Type B pancreatic cell (in vitro differentiated cells): ENCODE measurements at regions not wholly inside any gene's neighbourhood (a gene's known extent, or its start where the extent isn't known, plus 50 kb on each side); places are given as distances from the start of the nearest gene placed in this dataset.

Experiments used
- DNase-seq: peaks from one replicate; pipeline ENCODE4 v3.0.0; 2021; ENCODE audit warnings: mixed read lengths; ENCODE audit not compliant: unreplicated experiment; ENCODE audit errors: extremely low spot score
- H3K27ac Mint-ChIP-seq: 2 replicates; pipeline ENCODE4 v1.8.0; 2021; ENCODE audit warnings: mild to moderate bottlenecking, mixed read lengths
- H3K27me3 Mint-ChIP-seq: 2 replicates; pipeline ENCODE4 v1.8.0; 2021; ENCODE audit warnings: mixed read lengths
- H3K36me3 Mint-ChIP-seq: 2 replicates; pipeline ENCODE4 v1.8.0; 2021; ENCODE audit warnings: mixed read lengths
- H3K4me1 Mint-ChIP-seq: one replicate; pipeline ENCODE4 v1.8.0; 2021; ENCODE audit warnings: mixed read lengths; ENCODE audit not compliant: unreplicated experiment
- H3K4me3 Mint-ChIP-seq: 2 replicates; pipeline ENCODE4 v1.8.0; 2021; ENCODE audit warnings: mild to moderate bottlenecking, mixed read lengths
- H3K9me3 Mint-ChIP-seq: 2 replicates; pipeline ENCODE4 v1.8.0; 2021; ENCODE audit warnings: mixed read lengths
- TF ChIP-seq, protein P1 (sequence below): fragments of 200-600 bp; sonication (generic); conservative IDR thresholded peaks from 2 replicates; pipeline ENCODE4 v1.5.0; 2021; ENCODE audit warnings: antibody characterized with exemption, mild to moderate bottlenecking

DNA sequence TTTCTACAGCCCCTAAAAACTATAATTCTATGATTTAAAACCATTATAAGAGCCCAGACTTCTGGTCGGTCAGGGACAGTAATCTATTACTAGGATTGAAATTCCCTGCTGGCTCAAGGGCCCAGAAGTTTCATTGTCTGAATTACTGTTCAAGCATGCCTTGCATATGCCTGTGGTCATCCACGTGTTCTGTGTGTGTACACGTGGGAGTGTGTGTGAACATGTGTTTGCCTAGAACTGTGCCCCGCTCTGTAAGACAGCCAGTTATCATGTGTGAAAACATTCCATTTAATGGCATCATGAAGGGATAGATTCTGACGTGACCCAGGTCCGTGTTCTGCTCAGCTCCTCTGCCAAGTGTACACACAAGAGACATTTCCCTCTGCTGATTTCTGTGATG, 189.3 kb upstream of the NECTIN1 start:
- no peak overlapping the region for H3K4me3 Mint-ChIP-seq
- no peaks in the 10 kb centered on the region for H3K9me3 Mint-ChIP-seq
- peaks cover 5% of the 10 kb centered on the region for H3K4me1 Mint-ChIP-seq
- TF ChIP-seq, protein P1, sequence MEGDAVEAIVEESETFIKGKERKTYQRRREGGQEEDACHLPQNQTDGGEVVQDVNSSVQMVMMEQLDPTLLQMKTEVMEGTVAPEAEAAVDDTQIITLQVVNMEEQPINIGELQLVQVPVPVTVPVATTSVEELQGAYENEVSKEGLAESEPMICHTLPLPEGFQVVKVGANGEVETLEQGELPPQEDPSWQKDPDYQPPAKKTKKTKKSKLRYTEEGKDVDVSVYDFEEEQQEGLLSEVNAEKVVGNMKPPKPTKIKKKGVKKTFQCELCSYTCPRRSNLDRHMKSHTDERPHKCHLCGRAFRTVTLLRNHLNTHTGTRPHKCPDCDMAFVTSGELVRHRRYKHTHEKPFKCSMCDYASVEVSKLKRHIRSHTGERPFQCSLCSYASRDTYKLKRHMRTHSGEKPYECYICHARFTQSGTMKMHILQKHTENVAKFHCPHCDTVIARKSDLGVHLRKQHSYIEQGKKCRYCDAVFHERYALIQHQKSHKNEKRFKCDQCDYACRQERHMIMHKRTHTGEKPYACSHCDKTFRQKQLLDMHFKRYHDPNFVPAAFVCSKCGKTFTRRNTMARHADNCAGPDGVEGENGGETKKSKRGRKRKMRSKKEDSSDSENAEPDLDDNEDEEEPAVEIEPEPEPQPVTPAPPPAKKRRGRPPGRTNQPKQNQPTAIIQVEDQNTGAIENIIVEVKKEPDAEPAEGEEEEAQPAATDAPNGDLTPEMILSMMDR: no peak
- DNase-seq: no peak
- no peaks in the 10 kb centered on the region for H3K36me3 Mint-ChIP-seq
- no peak overlapping the region for H3K27ac Mint-ChIP-seq
- peaks cover 38% of the 10 kb centered on the region for H3K27me3 Mint-ChIP-seq

DNA sequence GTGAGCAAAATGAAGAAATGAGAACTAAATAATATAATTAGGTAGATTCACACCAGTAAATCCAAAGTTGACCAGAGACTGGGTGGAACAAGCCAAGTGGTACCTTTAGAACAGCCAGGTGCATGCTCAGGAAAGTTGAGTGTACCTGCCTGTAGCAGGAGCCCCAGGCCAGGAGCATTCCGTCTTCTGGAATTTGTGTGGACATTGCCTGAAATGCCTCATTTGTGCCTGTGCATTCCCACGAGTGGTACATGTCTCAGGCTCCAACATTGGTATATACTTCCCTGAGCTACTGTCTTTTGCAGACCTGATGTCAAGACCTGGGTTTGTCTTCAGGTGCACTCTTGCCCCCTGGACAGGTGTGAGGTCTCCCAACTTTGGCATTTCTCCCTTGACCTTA, 187.6 kb upstream of the NECTIN1 start:
- Mint-ChIP-seq H3K4me3 (no peak overlapping the region), H3K9me3 (no peaks in the 10 kb centered on the region), H3K4me1 (peaks cover 5% of the 10 kb centered on the region), H3K27me3 (peaks cover 21% of the 10 kb centered on the region), H3K36me3 (no peaks in the 10 kb centered on the region), H3K27ac (no peak overlapping the region)
- DNase-seq: no peak
- TF ChIP-seq, protein P1: no peak

DNA sequence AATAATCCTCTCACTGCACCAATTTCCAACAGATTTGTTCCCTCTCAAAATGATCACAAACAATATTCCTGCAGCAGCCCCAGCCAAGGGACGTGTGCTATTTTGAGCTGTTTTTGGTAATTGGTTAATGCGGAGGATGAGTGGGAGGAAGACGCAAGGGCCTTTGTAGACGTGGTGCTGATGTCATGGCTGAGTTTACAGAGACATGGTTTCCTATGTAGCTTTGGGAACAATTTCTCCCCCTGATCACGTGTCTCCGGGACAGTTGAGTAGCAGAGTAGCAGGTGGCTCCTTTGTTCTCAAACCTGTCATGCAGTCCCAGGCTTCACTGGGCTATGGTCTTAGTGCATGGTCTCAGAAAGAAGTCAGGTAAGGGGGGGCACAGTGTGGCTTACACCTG, 183.2 kb upstream of the NECTIN1 start:
- Mint-ChIP-seq H3K36me3 (no peaks in the 10 kb centered on the region), H3K4me1 (peaks cover 14% of the 10 kb centered on the region), H3K9me3 (no peaks in the 10 kb centered on the region), H3K27me3 (peaks cover 10% of the 10 kb centered on the region), H3K4me3 (no peak overlapping the region), H3K27ac (no peak overlapping the region)
- DNase-seq: no peak
- TF ChIP-seq, protein P1: no peak

DNA sequence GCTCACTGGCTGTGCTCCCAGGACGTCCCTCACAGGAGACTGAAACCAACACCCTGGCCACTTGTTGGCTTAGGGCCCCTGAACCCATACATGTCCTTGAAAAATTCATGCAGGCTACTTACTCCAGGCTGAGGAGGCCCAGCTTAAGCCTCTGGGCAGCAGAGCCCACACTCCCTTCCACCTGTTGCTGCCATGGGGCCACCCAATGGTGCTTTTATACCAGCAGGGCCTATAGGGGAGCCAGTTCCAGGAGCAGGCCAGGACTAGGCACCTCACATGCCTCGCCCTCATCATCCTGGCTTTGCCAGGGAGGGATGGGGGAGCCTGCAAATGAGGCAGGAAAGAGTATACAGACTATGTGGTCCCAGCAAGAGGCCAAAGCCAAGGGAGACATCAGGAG, 181.7 kb upstream of the NECTIN1 start:
- H3K4me1 Mint-ChIP-seq: peaks cover 21% of the 10 kb centered on the region
- DNase-seq: no peak
- no peak overlapping the region for H3K4me3 Mint-ChIP-seq
- no peaks in the 10 kb centered on the region for H3K36me3 Mint-ChIP-seq
- H3K9me3 Mint-ChIP-seq: no peaks in the 10 kb centered on the region
- TF ChIP-seq, protein P1: no peak
- H3K27ac Mint-ChIP-seq: no peak overlapping the region
- peaks cover 7% of the 10 kb centered on the region for H3K27me3 Mint-ChIP-seq

DNA sequence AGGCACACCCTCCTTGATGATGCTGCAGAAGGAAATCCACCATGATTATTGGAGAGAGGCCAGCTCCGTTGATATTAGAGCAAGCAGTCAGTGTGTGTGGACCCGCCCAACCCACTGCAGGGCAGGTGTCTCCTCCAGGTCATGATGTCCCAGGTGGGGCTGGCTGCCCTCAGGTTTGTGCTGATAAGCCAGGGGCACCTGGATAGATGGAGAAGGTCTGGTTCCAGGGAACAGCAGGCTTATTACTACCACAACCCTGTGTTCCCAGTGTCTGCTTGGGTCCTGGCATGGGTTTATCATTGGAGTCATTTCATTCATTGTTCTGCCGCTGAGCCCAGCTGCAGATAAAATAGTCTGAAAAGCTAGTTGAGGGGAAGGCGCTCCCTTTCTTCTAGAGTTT, 181.1 kb upstream of the NECTIN1 start:
- H3K27ac Mint-ChIP-seq: peak overlapping the region; percentile 33
- H3K9me3 Mint-ChIP-seq: no peaks in the 10 kb centered on the region
- TF ChIP-seq, protein P1: no peak
- H3K36me3 Mint-ChIP-seq: no peaks in the 10 kb centered on the region
- no peak for DNase-seq
- H3K4me3 Mint-ChIP-seq: no peak overlapping the region
- peaks cover 21% of the 10 kb centered on the region for H3K4me1 Mint-ChIP-seq
- peaks cover 7% of the 10 kb centered on the region for H3K27me3 Mint-ChIP-seq

DNA sequence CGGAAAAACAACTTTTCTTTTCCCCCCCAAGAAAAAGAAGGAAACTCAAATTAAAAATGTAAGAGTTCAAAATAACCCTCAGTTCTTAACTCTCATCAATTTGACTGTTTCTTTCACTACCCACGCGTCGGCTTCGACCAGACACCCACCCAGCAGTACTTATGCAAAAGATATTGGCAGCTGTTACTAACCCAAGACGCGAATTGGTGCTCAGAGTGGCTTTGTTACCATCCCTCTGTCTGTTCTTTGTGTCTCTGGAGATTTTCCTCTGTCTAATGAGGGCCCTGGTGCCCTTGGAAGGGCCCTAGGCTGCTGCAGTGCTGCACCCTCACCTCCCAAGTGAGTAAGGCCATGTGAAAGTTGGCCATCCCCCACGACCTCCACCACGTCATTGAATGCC, 180.5 kb upstream of the NECTIN1 start:
- H3K4me1 Mint-ChIP-seq: peaks cover 21% of the 10 kb centered on the region
- no peaks in the 10 kb centered on the region for H3K9me3 Mint-ChIP-seq
- TF ChIP-seq, protein P1: no peak
- no peak overlapping the region for H3K4me3 Mint-ChIP-seq
- H3K36me3 Mint-ChIP-seq: no peaks in the 10 kb centered on the region
- peaks cover 7% of the 10 kb centered on the region for H3K27me3 Mint-ChIP-seq
- DNase-seq: no peak
- peak overlapping the region; percentile 33 for H3K27ac Mint-ChIP-seq
